ENCODE measurements at regions not wholly inside any gene's neighbourhood (a gene's known extent, or its start where the extent isn't known, plus 50 kb on each side); places are given as distances from the start of the nearest gene placed in this dataset.

DNA sequence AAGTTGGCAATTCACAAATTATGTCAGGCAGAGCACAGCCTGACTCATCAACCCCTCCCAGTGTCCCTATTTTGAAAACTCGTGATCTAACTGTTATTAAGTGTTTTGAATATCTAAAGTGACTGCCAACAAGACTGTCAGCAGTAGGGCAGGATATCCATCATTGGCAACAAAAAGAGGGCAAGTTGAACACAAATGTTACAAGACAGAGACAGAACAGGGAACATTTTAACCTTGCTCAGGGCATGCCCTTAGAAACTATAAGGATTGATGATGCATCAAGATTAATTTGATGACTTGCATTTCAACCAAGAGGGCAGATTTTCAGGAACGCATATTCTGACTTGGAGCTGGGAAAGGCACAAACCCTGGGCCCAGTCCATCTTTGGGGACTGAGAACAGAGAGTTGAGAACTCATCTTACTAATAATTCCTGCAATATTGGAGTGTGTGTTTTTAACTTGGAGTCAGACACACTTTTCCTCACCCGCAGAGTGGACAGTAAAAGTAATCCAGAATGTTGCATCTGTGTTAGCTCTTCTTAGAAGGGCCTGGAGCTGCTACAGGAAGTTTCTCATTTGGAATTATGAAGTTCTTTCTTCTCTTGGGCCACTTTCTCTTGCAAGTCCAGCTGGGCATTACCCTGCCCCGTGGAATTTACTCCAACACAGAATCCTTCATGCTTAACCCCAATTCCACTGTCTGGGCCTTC lies 317.2 kb downstream of the LTN1 start:
- TF ChIP-seq, protein P1, sequence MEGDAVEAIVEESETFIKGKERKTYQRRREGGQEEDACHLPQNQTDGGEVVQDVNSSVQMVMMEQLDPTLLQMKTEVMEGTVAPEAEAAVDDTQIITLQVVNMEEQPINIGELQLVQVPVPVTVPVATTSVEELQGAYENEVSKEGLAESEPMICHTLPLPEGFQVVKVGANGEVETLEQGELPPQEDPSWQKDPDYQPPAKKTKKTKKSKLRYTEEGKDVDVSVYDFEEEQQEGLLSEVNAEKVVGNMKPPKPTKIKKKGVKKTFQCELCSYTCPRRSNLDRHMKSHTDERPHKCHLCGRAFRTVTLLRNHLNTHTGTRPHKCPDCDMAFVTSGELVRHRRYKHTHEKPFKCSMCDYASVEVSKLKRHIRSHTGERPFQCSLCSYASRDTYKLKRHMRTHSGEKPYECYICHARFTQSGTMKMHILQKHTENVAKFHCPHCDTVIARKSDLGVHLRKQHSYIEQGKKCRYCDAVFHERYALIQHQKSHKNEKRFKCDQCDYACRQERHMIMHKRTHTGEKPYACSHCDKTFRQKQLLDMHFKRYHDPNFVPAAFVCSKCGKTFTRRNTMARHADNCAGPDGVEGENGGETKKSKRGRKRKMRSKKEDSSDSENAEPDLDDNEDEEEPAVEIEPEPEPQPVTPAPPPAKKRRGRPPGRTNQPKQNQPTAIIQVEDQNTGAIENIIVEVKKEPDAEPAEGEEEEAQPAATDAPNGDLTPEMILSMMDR (IDR thresholded peaks at IDR 0.05): no peak
- no peak for TF ChIP-seq EZH2 (IDR thresholded peaks at IDR 0.05)
